HG03432 (cell line): ENCODE measurements at regions not wholly inside any gene's neighbourhood (a gene's known extent, or its start where the extent isn't known, plus 50 kb on each side); places are given as distances from the start of the nearest gene placed in this dataset.

Source experiments
- ATAC-seq: cut with Tn5 transposase; IDR thresholded peaks from one replicate; pipeline ENCODE4 v1.9.1; 2021; ENCODE audit warnings: mild to moderate bottlenecking, moderate library complexity; ENCODE audit not compliant: unreplicated experiment

- ATAC-seq = no peak
These were observed 173.4 kb upstream of the SATB2 start for GRCh38 chr2:199631129-199631528.

GRCh38 chr2:199629301-199629700, 171.6 kb upstream of the SATB2 start:
- ATAC-seq = no peak

GRCh38 chr2:199627417-199627816, 169.7 kb upstream of the SATB2 start:
- ATAC-seq = no peak

DNA sequence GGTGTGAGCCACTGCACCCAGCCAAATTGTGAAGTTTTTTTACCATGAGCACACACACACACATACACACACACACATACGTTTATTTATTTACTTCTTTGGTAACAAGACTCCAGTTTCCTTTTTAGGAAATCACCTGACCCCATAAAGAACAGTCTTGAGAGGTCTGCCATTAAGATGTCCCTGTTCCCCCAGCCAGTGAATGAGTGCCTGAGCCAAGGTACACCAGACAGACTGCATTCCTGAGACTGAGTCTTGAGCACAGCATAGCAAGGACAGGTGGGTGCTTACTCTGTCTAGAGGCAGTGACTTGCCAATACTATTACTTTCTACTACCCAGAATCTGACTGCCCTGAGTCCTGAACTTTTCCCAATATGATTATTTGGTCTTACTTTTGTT, 167.2 kb upstream of the SATB2 start:
- no peak for ATAC-seq

DNA sequence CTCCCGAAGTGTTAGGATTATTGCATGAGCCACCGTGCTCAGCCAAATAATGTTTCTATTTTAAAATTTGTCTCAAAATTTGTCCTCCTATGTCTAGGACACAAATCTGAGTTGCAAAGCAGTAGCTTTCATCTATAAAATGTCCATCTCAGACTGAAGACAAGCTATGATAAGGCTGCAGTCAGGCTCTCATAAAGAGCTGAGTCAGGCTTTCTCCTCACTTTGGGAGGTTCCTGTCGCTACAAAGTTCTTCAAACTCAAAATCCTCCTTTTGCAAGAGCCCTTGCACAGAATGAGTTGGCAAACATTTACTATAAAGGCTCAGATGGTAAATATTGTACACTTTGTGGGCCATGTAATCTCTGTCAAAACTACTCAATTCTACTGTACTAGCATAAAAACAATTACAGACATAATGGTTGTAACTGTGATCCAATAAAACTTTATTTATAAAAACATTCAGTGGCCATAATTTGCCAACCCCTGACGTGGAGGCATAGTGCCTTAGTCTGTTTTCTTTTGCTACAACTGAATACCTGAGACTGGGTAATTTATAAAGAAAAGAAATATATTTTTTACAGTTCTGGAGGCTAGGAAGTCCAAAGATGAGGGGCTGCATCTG, 154.9 kb upstream of the SATB2 start:
- ATAC-seq = no peak

DNA sequence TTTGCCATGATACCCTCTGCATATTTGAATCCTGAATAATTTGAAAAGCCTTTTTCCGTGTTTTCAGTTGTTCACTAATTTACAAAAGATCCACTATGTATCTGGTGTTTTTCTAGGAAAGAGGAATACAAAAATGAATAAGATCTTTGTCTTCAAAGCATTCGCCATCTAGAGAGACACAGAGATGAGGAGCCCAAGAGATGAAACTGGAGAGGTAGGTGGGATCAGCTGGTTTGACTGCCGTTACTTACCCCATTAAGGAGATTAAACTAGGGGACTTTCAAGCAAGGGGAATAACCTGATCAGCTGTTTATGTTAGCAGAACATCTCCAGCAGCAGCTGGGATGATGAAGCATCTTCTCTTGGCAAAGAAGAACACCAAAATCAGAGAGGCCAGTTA, 150.2 kb upstream of the SATB2 start:
- ATAC-seq = no peak

DNA sequence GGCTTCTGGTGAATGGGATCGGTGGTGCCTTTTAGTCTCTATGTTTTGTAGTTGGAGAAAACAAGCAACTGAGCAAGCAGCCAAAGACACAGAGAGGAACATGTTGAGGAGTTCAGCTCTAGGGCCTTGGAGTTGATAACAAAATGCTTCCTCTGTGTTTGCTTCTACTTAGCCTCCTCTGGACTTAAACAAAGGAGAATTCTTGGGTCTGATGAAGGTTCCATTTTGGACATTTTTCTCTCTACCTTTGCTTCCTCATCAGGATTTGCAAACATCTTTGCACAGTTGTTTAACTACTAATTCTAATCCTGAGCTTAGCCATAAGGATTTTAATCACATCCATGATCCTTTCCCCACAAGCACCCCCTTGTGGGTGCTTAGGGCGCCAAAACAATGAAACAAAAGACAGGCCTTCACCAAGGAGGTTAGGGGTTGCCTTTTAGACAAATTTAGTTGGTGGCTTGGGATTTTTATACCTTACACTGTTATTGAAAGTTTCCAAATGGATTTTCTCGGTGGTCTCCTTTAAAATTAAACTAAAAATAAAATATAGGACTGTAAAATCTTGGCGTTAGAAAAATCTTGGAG, 148.5 kb upstream of the SATB2 start:
- ATAC-seq = no peak

GRCh38 chr2:199603721-199604291, 146.1 kb upstream of the SATB2 start:
- no peak for ATAC-seq

- no peak for ATAC-seq
These were observed 145.4 kb upstream of the SATB2 start for GRCh38 chr2:199602896-199603717.

DNA sequence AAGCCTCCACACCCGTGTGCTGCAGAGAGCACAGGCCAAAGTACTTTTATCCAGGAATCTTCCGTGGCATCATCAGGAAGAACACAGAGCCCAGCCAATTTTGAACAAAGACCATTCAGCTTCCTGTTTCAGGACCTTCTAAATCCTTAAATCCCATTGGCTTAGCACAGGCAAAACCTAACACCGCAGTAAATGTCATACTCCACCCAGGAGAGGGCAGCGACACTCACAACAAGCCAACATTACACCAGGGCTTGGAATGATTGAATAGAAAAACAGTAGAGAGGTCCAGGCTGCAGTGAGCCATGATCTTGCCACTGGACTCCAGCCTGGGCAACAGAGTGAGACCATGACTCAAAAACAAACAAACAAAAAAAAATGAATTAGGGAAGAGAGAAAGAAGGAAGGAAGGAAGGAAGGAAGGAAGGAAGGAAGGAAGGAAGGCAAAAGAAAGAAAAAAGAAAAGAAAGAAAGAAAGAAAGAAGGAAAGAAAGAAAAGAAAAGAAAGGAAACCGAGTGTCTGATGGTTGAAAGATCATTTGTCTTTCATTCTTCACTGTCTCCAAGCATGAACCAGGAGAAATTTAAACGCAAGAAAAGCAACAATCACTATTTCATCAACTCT, 144.6 kb upstream of the SATB2 start:
- peak; percentile 60 for ATAC-seq

DNA sequence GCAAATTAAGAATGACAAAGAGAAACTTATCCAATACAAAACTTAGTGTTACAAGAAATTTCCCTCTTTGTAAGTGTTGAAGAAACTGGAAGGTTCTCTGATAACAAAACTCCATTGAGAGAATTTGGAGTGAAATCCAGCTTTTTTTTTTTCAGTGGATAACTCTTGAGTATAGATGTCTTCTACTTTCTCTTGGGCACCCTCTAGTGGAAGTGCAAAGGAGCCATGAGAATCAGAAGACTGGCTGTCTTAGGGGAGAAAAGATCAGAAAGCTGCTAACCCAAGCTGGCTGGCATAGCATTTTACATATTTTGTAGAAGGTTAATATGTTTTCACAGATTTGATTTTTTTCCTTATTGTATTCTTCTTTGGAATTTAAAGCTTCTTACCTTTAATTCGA, 138.8 kb upstream of the SATB2 start:
- ATAC-seq = no peak

DNA sequence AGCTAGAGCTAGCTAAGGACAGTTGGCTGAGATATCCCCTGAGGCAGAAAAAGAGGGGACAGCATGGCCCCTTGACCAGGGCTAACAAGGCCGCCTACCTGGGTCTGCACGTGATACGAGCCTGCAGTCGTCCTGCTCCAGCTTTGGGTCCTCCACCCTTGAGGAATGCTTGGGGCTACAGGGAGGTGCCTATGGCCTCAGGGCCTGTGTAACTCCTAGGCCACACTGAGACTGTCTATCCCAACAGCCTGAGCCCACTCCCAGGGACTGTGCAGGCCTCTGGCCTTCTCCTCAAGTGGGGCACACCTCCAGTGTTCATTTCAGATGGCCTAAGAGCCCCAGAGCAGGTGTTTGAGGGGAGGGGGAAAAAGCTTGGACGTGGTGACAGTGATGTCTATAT, 136.7 kb upstream of the SATB2 start:
- ATAC-seq = no peak

DNA sequence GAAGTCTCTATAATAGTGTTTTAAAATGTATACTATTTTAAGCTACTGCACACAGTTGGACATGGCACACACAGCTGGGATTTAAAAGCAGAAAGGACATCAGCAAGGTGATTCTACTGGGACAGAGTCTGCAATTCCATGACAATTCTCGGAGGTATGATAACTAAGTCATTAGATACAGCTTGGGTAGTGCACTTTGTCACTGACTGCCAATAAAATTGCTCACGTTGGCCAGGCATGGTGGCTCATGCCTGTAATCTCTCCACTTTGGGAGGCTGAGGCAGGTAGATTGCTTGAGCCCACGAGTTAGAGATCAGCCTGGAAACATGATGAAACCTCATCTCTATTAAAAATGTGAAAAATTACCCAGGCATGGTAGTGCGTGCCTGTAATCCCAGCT, 134.1 kb upstream of the SATB2 start:
- ATAC-seq = no peak

GRCh38 chr2:199590321-199591203, 132.8 kb upstream of the SATB2 start:
- ATAC-seq = no peak

DNA sequence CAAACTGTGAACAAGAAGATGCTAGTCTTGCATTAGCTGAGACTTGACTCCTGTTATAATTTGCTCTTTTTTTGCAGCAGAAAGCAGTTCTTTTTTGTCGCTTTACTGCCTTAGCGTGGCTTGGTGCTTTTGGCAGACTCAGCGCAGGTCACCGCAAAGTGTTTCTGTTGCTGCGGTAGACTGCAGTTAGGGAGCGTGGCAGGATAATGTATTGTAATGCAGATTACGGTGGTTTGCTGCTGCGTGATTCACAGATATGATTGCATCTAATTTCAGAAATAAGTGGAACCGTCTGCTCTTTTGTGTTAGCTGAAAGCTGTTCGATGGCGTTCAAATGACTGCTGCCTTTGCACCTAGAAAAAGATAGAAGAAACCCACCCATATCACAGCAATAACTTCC, 131.6 kb upstream of the SATB2 start:
- ATAC-seq = no peak

DNA sequence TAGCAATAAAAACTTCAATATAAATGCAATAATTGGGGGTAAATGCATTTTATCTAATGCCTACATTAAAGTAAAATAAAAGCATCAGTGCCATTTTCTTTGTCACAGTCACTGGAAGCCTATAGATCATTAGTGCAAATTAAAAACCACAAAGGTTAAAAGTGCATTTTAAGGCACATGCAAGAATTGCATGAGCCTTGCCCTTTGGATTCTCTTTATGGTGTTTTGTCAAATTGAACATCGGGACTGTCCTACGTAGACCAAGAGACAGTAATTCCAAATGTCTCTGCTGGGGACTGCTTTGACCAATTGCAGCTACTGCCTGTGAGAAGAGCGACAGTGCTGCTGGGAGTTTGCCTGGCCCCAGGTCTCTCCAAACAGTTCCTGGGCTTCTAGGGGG, 130.3 kb upstream of the SATB2 start:
- no peak for ATAC-seq

DNA sequence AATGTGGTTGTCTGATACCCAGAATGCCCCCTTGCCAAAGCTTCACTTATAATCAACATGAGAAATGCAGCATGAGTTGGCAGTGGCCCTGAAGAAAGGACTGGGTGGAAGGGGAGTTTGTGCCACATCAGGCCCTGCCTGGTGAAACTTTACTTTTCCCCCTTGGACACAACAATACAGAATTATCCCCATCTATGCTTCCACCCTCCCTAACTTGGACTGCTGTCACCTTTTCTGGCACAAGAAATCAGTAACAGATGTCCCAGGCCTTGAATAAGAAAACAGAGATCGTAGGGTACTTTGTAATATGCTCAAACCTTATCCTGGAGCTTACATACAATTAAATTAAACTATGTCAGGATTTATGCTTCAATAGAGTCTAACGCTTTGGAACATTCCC, 128.9 kb upstream of the SATB2 start:
- ATAC-seq = no peak

- no peak for ATAC-seq
These were observed 125.9 kb upstream of the SATB2 start for GRCh38 chr2:199583676-199584075.

GRCh38 chr2:199581935-199582360, 124.2 kb upstream of the SATB2 start:
- ATAC-seq = no peak

GRCh38 chr2:199581408-199581807, 123.7 kb upstream of the SATB2 start:
- ATAC-seq = no peak
